ENCODE measurements at regions not wholly inside any gene's neighbourhood (a gene's known extent, or its start where the extent isn't known, plus 50 kb on each side); places are given as distances from the start of the nearest gene placed in this dataset.
A peak's percentile ranks its signal among the peaks of the same experiment; 100 is the strongest.

DNA sequence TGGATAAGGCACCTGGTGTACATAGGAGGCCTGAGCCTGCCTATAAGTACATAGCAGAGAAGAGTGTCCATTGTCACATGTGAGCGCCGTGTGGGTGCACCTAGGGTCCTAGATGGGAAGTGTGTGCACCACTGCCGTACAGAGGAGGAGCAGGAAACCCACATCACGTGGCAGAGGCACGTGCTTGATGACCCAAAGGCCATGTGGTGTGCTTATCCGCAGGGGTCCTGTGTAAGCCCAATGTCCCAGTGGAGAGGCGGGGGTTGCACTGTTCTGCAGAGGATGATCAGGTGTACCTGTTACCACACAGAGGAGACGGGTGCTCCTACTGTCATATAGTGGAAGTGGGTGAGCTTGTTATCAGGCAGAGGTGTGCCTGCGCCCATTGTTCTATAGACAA is 354.1 kb upstream of the IRX2 start:
- WGBS, 2 donors, result 81 to 88% methylated on average over 9 of the region's 9 CpGs
- no peak overlapping the region for H3K4me3 ChIP-seq (ENCODE audit: low read depth, poor library complexity, severe bottlenecking)
- DNase-seq (ENCODE audit: low spot score in 2 of 2), result peak in 1 of 2 donors; percentile 31
- TF ChIP-seq POLR2A (IDR thresholded peaks at IDR 0.05), result no peak
- intact Hi-C loops (cut with DNase I; ENCODE audit: low total_unique reads), result no loop called here

DNA sequence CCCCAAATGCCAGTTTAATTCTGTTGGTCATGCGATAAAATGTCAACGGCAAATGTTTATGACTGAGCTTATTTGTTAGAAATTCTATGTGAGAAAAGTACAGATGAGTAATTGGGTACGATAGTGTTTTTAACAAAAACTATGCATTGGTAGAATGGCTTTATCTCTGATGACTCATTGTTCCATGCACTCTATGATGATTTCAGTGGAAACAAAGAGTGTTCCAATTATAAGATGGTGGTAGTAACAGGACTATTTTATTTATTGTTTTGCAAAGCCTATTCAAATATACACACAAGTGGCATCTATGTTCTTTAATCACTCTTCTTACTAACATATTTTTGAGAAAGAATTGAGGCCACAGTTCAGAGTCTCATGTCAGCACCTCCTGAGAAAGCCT is 353.7 kb upstream of the IRX2 start:
- 88 to 91% methylated on average over 3 of the region's 3 CpGs for WGBS, 2 donors
- TF ChIP-seq, protein P1, sequence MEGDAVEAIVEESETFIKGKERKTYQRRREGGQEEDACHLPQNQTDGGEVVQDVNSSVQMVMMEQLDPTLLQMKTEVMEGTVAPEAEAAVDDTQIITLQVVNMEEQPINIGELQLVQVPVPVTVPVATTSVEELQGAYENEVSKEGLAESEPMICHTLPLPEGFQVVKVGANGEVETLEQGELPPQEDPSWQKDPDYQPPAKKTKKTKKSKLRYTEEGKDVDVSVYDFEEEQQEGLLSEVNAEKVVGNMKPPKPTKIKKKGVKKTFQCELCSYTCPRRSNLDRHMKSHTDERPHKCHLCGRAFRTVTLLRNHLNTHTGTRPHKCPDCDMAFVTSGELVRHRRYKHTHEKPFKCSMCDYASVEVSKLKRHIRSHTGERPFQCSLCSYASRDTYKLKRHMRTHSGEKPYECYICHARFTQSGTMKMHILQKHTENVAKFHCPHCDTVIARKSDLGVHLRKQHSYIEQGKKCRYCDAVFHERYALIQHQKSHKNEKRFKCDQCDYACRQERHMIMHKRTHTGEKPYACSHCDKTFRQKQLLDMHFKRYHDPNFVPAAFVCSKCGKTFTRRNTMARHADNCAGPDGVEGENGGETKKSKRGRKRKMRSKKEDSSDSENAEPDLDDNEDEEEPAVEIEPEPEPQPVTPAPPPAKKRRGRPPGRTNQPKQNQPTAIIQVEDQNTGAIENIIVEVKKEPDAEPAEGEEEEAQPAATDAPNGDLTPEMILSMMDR (IDR thresholded peaks at IDR 0.05), result no peak
- no peak for TF ChIP-seq POLR2A (IDR thresholded peaks at IDR 0.05)
- no peak overlapping the region for H3K4me3 ChIP-seq (ENCODE audit: low read depth, poor library complexity, severe bottlenecking)
- no peak for DNase-seq (ENCODE audit: low spot score in 2 of 2)
- intact Hi-C loops (cut with DNase I; ENCODE audit: low total_unique reads), result no loop called here

DNA sequence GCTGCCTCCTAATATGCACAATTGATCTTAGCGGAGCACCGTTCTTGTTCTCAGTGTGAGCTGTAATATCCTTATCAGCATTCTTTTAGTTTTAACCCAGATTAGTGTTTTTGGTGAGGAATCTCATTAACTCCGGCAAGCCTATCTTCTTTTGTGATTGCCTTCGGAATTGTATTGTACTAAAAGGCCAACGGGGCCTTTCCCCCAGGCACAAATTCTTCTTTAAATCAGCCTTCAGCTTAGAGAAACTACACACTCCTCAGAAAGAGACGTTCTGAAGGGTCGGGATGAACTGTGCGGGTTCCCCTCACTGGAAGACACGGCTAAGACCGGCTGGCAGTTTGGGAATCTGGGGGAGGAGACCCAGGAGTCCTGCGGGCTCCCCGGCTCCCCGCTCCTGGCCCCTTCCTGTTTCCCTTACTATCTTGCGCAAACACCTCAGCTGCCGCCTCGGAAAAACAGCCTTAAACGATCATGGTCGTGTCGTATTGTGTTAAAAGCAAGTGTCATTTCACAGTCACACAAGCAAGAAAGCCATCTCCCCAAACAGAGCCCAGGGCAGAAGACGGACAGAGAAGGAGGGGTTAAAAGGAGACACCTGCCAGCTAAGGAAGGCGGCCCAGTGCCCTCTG is 353.1 kb upstream of the IRX2 start:
- TF ChIP-seq, protein P1 (IDR thresholded peaks at IDR 0.05), result no peak
- no peak for TF ChIP-seq POLR2A (IDR thresholded peaks at IDR 0.05)
- 48 to 51% methylated on average over 21 of the region's 21 CpGs for WGBS, 2 donors
- intact Hi-C loops (cut with DNase I; ENCODE audit: low total_unique reads), result no loop called here
- peak in 1 of 2 donors; percentile 48 for DNase-seq (ENCODE audit: low spot score in 2 of 2)
- no peak overlapping the region for H3K4me3 ChIP-seq (ENCODE audit: low read depth, poor library complexity, severe bottlenecking)

DNA sequence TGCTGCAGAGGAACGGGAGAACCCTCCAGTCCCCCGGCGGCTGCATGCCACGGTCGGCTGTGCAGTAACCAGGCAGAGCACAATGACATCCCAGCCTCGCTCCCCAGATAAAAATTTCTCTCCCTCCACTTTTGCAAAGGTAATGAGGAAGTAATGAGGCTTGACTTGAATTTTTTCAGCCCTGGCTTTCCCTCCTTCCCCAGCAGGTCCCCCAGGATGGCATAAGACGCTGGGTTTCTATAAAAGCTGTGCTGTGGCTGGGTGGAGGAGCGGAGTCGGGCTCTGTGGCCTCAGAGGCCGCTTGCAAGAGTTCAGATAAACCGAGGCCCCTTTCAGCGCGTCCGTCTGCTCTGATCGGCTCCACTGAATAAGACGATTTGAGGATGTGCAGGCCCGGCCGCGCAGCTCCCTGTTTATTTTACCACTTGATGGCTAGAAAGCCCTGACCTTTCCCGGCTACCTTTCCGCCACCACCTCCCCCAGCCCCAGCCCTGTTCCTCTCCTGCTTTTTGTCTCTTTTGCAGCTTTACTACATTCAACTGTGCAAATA is 351.9 kb upstream of the IRX2 start:
- no peak for DNase-seq (ENCODE audit: low spot score in 2 of 2)
- 66 to 70% methylated on average over 21 of the region's 21 CpGs for WGBS, 2 donors
- H3K4me3 ChIP-seq (ENCODE audit: low read depth, poor library complexity, severe bottlenecking), result no peak overlapping the region
- intact Hi-C loops (cut with DNase I; ENCODE audit: low total_unique reads), result no loop called here
- no peak for TF ChIP-seq POLR2A (IDR thresholded peaks at IDR 0.05)
- TF ChIP-seq, protein P1 (IDR thresholded peaks at IDR 0.05), result no peak

DNA sequence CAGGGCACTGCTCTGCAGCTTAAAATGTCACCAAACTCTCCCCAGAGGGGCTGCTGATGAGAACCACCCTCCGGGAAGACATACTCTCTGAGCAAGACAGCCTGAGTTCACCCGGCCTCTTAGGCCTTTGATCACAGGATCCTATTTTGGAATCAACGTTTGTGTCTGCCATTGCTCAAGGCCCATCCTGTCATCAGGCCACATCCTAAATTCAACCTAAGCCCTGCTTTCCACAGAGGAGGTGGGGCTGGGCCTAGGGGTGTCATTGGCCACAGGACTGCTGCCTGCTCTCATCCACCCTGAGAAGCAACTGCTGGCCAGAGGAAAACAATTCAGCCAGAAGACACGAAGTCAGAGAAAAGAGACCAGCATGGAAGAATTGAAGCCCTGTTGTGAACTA is 351.1 kb upstream of the IRX2 start:
- TF ChIP-seq POLR2A (IDR thresholded peaks at IDR 0.05), result no peak
- TF ChIP-seq, protein P1 (IDR thresholded peaks at IDR 0.05), result no peak
- H3K4me3 ChIP-seq (ENCODE audit: low read depth, poor library complexity, severe bottlenecking), result no peak overlapping the region
- intact Hi-C loops (cut with DNase I; ENCODE audit: low total_unique reads), result no loop called here
- no peak for DNase-seq (ENCODE audit: low spot score in 2 of 2)
- 72 to 78% methylated on average over 4 of the region's 4 CpGs for WGBS, 2 donors

DNA sequence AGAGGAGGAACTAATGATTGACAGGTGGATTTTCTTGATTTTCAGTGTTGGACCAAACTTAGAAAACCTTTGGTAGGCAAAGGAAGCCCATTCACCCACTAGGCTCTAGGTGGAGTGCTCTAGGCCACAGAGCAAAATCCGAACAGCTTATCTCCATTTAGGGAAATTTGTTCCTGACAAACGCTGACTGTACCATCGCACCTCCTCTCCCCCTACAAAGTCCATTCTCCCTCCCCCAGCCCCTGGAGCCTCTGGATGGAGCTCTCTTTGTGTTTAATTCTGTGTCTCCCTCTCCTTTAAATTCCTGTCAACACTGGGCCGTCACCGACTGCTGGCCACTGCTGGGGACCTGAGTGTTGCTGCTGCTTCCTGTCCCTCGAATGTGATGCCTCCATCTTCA is 350.1 kb upstream of the IRX2 start:
- intact Hi-C loops (cut with DNase I; ENCODE audit: low total_unique reads), result no loop called here

More for the DNA sequence above, 350.1 kb upstream of the IRX2 start:
- DNase-seq (ENCODE audit: low spot score in 2 of 2), result no peak
- H3K4me3 ChIP-seq (ENCODE audit: low read depth, poor library complexity, severe bottlenecking), result no peak overlapping the region
- 58 to 61% methylated on average over 6 of the region's 6 CpGs for WGBS, 2 donors
- TF ChIP-seq, protein P1 (IDR thresholded peaks at IDR 0.05), result no peak
- TF ChIP-seq POLR2A (IDR thresholded peaks at IDR 0.05), result no peak

Data from lower leg skin (tissue), 4 donors.